Thyroid gland (tissue), 4 donors: ENCODE measurements at regions not wholly inside any gene's neighbourhood (a gene's known extent, or its start where the extent isn't known, plus 50 kb on each side); places are given as distances from the start of the nearest gene placed in this dataset.
"Not testable (repeated sequence)": the region's sequence is repeated elsewhere in the genome, so short reads cannot be mapped to it uniquely, and the experiment has no call there.

Experiments used
- POLR2A ChIP-seq, 2 donors: fragments of 450-650 bp; IDR thresholded peaks; one replicate each; pipeline ENCODE4 v1.6.1; 2017; ENCODE audit warnings: antibody characterized with exemption in 2 of 2, mild to moderate bottlenecking in 2 of 2, moderate library complexity in 1 of 2
- TF ChIP-seq, protein P1 (sequence below), 6 experiments: fragments of 200-600 bp in 3 of 6; fragments of 450-650 bp in 3 of 6; sonication (generic) in 3 of 6; IDR thresholded peaks; one replicate each; pipeline ENCODE4 v1.5.1; 2016 to 2019; ENCODE audit warnings: antibody characterized with exemption in 6 of 6, mild to moderate bottlenecking in 2 of 6, inconsistent platforms in 1 of 6, moderate library complexity in 1 of 6

GRCh38 chr14:19094731-19095130 is 127.5 kb downstream of the POTEM start:
- TF ChIP-seq, protein P1, sequence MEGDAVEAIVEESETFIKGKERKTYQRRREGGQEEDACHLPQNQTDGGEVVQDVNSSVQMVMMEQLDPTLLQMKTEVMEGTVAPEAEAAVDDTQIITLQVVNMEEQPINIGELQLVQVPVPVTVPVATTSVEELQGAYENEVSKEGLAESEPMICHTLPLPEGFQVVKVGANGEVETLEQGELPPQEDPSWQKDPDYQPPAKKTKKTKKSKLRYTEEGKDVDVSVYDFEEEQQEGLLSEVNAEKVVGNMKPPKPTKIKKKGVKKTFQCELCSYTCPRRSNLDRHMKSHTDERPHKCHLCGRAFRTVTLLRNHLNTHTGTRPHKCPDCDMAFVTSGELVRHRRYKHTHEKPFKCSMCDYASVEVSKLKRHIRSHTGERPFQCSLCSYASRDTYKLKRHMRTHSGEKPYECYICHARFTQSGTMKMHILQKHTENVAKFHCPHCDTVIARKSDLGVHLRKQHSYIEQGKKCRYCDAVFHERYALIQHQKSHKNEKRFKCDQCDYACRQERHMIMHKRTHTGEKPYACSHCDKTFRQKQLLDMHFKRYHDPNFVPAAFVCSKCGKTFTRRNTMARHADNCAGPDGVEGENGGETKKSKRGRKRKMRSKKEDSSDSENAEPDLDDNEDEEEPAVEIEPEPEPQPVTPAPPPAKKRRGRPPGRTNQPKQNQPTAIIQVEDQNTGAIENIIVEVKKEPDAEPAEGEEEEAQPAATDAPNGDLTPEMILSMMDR (IDR thresholded peaks at IDR 0.05): not testable (repeated sequence)
- not testable (repeated sequence) for TF ChIP-seq POLR2A (IDR thresholded peaks at IDR 0.05)
